ENCODE measurements at regions not wholly inside any gene's neighbourhood (a gene's known extent, or its start where the extent isn't known, plus 50 kb on each side); places are given as distances from the start of the nearest gene placed in this dataset.

- DNase-seq = no peak
- H3K27ac Mint-ChIP-seq (ENCODE audit: unreplicated experiment) = no peak overlapping the region
- H3K36me3 ChIP-seq (ENCODE audit: control insufficient read depth, insufficient read depth, low read length) = no peaks in the 10 kb centered on the region
- no peak overlapping the region for H3K4me3 ChIP-seq (ENCODE audit: low read depth, low read length)
- ChIA-PET POLR2A (no interaction called here), CTCF (no interaction called here)
- H3K4me1 Mint-ChIP-seq (ENCODE audit: low read depth, unreplicated experiment) = no peaks in the 10 kb centered on the region
- H3K9me3 ChIP-seq = no peaks in the 10 kb centered on the region
- intact Hi-C loops (cut with micrococcal nuclease; ENCODE audit: unreplicated experiment) = no loop called here
- no peaks in the 10 kb centered on the region for H3K27me3 Mint-ChIP-seq (ENCODE audit: insufficient read depth, unreplicated experiment)
- H3K9me3 Mint-ChIP-seq (ENCODE audit: unreplicated experiment) = no peaks in the 10 kb centered on the region
- no peak overlapping the region for H3K4me3 Mint-ChIP-seq (ENCODE audit: unreplicated experiment)
- H3K36me3 Mint-ChIP-seq (ENCODE audit: insufficient read depth, unreplicated experiment) = no peaks in the 10 kb centered on the region
- BruUV-seq (replicated peaks) = no TSS peak
- TF ChIP-seq CTCF (IDR thresholded peaks at IDR 0.05; ENCODE audit: insufficient read depth in 1 of 2, low read depth in 1 of 2, low read length in 1 of 2, severe bottlenecking in 1 of 2, unreplicated experiment in 1 of 2) = no peak
- no peaks in the 10 kb centered on the region for H3K4me1 ChIP-seq
- no peaks in the 10 kb centered on the region for H3K27me3 ChIP-seq (replicated peaks; ENCODE audit: control insufficient read depth, insufficient read depth, low read length)
These were observed 225.6 kb upstream of the CACNA2D1 start for GRCh38 chr7:82669141-82669540.

GRCh38 chr7:82668676-82669075, 225.1 kb upstream of the CACNA2D1 start:
- no peak overlapping the region for H3K27ac Mint-ChIP-seq (ENCODE audit: unreplicated experiment)
- intact Hi-C loops (cut with micrococcal nuclease; ENCODE audit: unreplicated experiment) = no loop called here
- no peak overlapping the region for H3K4me3 Mint-ChIP-seq (ENCODE audit: unreplicated experiment)
- Histone ChIP-seq H3K27me3 (replicated peaks; ENCODE audit: control insufficient read depth, insufficient read depth, low read length) (no peaks in the 10 kb centered on the region), H3K4me3 (ENCODE audit: low read depth, low read length) (no peak overlapping the region), H3K36me3 (ENCODE audit: control insufficient read depth, insufficient read depth, low read length) (no peaks in the 10 kb centered on the region), H3K9me3 (no peaks in the 10 kb centered on the region), H3K4me1 (no peaks in the 10 kb centered on the region)
- no peaks in the 10 kb centered on the region for H3K4me1 Mint-ChIP-seq (ENCODE audit: low read depth, unreplicated experiment)
- TF ChIP-seq CTCF (IDR thresholded peaks at IDR 0.05; ENCODE audit: insufficient read depth in 1 of 2, low read depth in 1 of 2, low read length in 1 of 2, severe bottlenecking in 1 of 2, unreplicated experiment in 1 of 2) = no peak
- no peaks in the 10 kb centered on the region for H3K9me3 Mint-ChIP-seq (ENCODE audit: unreplicated experiment)
- ChIA-PET CTCF (no interaction called here), POLR2A (no interaction called here)
- H3K36me3 Mint-ChIP-seq (ENCODE audit: insufficient read depth, unreplicated experiment) = no peaks in the 10 kb centered on the region
- no peaks in the 10 kb centered on the region for H3K27me3 Mint-ChIP-seq (ENCODE audit: insufficient read depth, unreplicated experiment)
- no TSS peak for BruUV-seq (replicated peaks)
- no peak for DNase-seq

- CTCF ChIA-PET = no interaction called here
These were observed 222.5 kb upstream of the CACNA2D1 start for GRCh38 chr7:82665966-82666507.

More at GRCh38 chr7:82665966-82666507, 222.5 kb upstream of the CACNA2D1 start:
- Histone ChIP-seq H3K27me3 (replicated peaks; ENCODE audit: control insufficient read depth, insufficient read depth, low read length) (no peaks in the 10 kb centered on the region), H3K36me3 (ENCODE audit: control insufficient read depth, insufficient read depth, low read length) (no peaks in the 10 kb centered on the region), H3K4me3 (ENCODE audit: low read depth, low read length) (no peak overlapping the region), H3K9me3 (no peaks in the 10 kb centered on the region), H3K4me1 (no peaks in the 10 kb centered on the region)
- no peak for TF ChIP-seq CTCF (IDR thresholded peaks at IDR 0.05; ENCODE audit: insufficient read depth in 1 of 2, low read depth in 1 of 2, low read length in 1 of 2, severe bottlenecking in 1 of 2, unreplicated experiment in 1 of 2)
- H3K27me3 Mint-ChIP-seq (ENCODE audit: insufficient read depth, unreplicated experiment) = no peaks in the 10 kb centered on the region
- POLR2A ChIA-PET = no interaction called here
- H3K9me3 Mint-ChIP-seq (ENCODE audit: unreplicated experiment) = no peaks in the 10 kb centered on the region
- DNase-seq = no peak
- no peaks in the 10 kb centered on the region for H3K36me3 Mint-ChIP-seq (ENCODE audit: insufficient read depth, unreplicated experiment)
- intact Hi-C loops (cut with micrococcal nuclease; ENCODE audit: unreplicated experiment) = no loop called here
- H3K27ac Mint-ChIP-seq (ENCODE audit: unreplicated experiment) = no peak overlapping the region
- H3K4me3 Mint-ChIP-seq (ENCODE audit: unreplicated experiment) = no peak overlapping the region
- H3K4me1 Mint-ChIP-seq (ENCODE audit: low read depth, unreplicated experiment) = no peaks in the 10 kb centered on the region
- BruUV-seq (replicated peaks) = no TSS peak

Measured in Caco-2 (cell line).